AG09309 (cell line): ENCODE measurements at regions not wholly inside any gene's neighbourhood (a gene's known extent, or its start where the extent isn't known, plus 50 kb on each side); places are given as distances from the start of the nearest gene placed in this dataset.

ENCODE experiments used
- DNase-seq: peaks from one replicate; pipeline ENCODE4 v3.0.0-alpha.2; 2010; ENCODE audit warnings: low read depth
- H3K4me3 ChIP-seq: 2 replicates; pipeline ENCODE4 v1.5.1; 2011; ENCODE audit warnings: mild to moderate bottlenecking, low read depth, low read length, moderate library complexity; ENCODE audit not compliant: control insufficient read depth
- CTCF ChIP-seq: IDR thresholded peaks from 2 replicates; pipeline ENCODE4 v1.5.1; 2011; ENCODE audit warnings: mild to moderate bottlenecking, low read depth, low read length, inconsistent platforms; ENCODE audit not compliant: insufficient read depth, control insufficient read depth; ENCODE audit errors: missing control alignments

GRCh38 chr6:121839896-121840295 is 404.4 kb downstream of the GJA1 start:
- no peak for TF ChIP-seq CTCF
- H3K4me3 ChIP-seq: no peak overlapping the region
- DNase-seq: no peak

GRCh38 chr6:121844898-121845297 is 409.5 kb downstream of the GJA1 start:
- H3K4me3 ChIP-seq: no peak overlapping the region
- TF ChIP-seq CTCF: no peak
- DNase-seq: no peak

DNA sequence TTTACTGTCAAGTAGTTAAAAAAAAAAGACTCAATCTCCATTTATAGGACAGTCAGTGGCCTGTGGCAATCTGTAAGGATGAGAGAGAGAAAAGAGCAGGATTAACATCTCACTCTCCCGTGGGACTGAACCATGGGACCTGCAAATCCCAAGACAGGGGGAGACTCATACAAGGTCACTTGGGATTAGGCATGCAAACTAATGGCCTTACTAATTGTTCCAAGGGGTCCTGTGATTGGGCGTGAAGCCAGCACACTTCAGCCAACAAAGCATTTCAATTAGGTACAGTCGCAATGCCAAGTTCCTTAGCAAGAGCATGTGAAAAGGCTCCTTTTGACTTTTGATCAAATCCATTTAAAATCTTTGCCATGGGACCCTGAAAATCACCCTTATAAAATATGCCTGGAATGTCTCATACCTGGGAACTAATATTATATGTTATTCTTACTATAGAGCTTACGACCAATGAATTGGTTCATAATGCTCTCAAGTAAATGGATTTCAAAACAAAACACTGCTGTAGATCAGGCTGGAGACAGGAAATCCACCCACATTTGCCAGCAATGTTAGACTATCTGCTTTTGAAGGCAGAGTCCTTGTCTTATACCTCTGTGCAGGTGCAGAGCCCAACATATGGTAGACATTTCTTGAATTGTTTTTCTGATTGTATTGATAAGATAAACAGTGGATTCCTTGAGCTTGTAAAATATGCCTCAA is 412.5 kb downstream of the GJA1 start:
- H3K4me3 ChIP-seq: no peak overlapping the region
- no peak for TF ChIP-seq CTCF
- no peak for DNase-seq

- DNase-seq: no peak
- no peak for TF ChIP-seq CTCF
- H3K4me3 ChIP-seq: no peak overlapping the region
These were observed 413.2 kb downstream of the GJA1 start for GRCh38 chr6:121848523-121849255.

GRCh38 chr6:121849477-121849876 is 414.0 kb downstream of the GJA1 start:
- no peak for DNase-seq
- peak; percentile 72 for TF ChIP-seq CTCF
- no peak overlapping the region for H3K4me3 ChIP-seq

- H3K4me3 ChIP-seq: no peak overlapping the region
- TF ChIP-seq CTCF: no peak
- DNase-seq: no peak
These were observed 415.6 kb downstream of the GJA1 start for GRCh38 chr6:121851056-121851455.

GRCh38 chr6:121853686-121854085 is 418.2 kb downstream of the GJA1 start:
- TF ChIP-seq CTCF: no peak

More at GRCh38 chr6:121853686-121854085, 418.2 kb downstream of the GJA1 start:
- DNase-seq: no peak
- H3K4me3 ChIP-seq: no peak overlapping the region
